ENCODE measurements at regions not wholly inside any gene's neighbourhood (a gene's known extent, or its start where the extent isn't known, plus 50 kb on each side); places are given as distances from the start of the nearest gene placed in this dataset.

DNA sequence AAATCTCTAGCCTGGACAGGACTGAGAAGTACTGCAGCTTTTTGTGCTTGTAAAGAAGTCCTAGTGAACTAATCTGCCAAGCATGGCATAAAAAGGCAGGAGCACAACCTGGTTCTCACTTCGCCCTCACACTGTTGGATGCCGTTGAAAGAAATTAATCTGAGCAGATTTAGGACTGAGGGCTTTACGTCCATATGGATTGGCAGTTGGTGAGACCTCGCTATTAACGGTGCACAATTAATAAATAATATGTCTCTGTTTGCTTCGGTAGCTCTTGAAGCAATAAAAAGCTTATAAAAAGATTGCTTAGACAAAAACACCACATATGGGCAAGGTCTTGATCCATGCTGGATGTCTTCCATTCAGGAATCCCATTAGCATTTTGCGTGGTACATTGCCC, 185.6 kb upstream of the EPHA7 start:
- DNase-seq, result no peak

- DNase-seq, result no peak
Measured at GRCh38 chr6:93592417-93592816, 173.1 kb upstream of the EPHA7 start.

DNA sequence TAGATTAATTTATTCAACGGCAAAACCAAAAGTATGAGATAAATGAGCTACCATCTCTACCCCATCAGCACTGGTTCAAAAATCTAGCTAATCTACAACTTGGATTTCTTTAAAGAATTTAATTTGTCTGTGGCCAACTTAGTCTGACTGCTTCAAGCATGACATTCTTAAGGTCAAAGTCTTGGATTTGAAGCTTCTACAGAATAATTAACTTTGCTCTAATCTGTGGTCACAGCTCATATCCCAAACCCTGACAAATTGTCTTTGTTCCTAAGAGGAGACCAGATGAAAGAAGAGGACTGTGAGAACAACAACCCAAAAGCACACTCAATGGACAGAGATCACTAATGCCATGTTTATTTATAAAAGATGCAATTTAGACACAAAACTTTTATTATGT, 166.9 kb upstream of the EPHA7 start:
- no peak for DNase-seq

GRCh38 chr6:93584300-93584699, 164.9 kb upstream of the EPHA7 start:
- no peak for DNase-seq

GRCh38 chr6:93581371-93581770, 162.0 kb upstream of the EPHA7 start:
- no peak for DNase-seq

DNA sequence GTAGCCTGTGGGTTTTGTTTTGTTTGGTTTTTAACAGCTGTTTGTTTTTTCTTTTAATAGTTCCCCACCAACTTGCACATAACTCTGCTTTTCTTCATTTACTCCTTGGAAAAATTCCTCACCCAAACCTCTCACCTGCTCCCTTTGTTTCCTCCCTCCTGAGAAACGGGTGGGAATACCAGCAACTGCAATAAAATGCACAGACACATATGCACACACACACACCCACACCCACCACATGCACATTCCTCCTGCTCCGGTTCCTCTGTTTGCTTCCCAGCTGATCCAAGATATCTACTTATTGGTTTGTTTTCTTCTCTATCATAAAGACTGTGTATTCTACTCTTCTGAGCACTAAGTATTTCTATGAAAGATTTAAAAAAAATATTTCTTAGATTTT, 161.1 kb upstream of the EPHA7 start:
- no peak for DNase-seq

DNA sequence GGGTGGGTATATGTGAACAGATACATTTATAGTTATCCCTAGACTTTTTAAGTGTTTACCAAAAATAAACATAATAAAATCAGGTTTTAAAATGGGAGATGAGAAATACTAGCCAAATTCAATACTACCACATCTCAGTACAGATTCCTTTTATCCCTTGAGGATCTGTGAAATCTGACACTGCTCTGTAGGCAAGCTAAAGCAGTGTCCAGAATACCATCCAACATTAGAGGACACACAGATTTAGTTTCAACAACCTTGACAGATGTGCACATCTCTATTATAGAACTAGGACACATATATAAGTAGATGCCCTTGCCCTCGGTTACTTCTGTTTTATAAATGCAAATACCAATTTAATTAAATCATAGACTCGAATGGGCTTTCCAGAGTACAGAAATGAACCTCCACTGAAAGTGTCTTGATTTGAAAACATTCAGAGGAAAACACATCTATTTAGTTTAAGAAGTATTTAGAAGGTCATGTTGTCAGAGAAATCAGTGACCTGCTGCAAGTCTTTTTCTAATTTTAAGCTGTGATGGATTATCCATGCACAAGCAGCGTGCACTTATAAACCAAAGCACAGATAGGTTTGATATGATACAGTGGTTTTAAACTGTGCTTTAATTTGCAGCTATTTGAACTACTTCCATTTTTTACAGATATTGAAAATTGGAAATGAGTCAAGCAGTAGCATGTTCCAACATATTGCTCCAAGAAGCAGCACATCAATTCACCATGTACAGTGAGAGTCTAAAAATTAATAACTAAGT, 156.3 kb upstream of the EPHA7 start:
- DNase-seq, result no peak

- no peak for DNase-seq
Measured at GRCh38 chr6:93574299-93574698, 154.9 kb upstream of the EPHA7 start.

DNA sequence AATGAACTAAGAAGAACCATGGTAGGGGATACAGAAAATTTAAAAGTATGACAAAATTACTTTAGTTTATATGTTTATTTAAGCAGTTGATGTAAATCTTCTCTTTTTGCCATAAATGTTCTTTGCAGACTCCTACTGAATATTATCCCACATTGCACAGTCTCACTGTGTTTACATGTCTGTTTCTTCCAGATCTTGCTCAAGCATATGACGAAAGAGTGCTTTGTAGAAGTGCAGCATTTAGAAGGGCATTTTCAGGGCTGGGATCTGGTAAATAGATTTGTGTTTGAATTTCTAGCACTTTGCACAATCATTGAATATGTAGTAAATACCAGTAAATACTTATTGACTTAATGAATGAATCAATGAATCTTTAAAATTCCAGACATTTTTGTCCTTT, 152.0 kb upstream of the EPHA7 start:
- no peak for DNase-seq

GRCh38 chr6:93568169-93568568, 148.8 kb upstream of the EPHA7 start:
- DNase-seq, result no peak

DNA sequence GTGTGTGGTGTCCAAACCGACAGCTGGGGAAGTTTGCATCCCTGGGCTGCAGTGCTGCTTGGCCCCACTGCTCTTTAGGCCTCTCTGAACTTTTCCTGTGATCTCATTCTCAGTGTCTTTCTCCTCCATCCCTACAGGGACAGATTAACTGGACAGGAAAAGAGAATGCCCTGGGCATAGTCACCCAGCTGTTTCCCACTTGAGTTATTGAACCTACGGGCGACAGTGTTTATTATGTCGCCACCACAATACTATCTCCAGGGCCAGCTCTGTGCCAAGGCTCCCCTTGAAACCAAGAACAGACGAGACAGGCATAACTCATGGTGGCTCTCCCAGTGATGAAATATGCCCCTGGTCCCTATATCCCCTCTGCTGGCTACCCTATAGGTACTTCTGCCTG, 147.8 kb upstream of the EPHA7 start:
- DNase-seq, result no peak

DNA sequence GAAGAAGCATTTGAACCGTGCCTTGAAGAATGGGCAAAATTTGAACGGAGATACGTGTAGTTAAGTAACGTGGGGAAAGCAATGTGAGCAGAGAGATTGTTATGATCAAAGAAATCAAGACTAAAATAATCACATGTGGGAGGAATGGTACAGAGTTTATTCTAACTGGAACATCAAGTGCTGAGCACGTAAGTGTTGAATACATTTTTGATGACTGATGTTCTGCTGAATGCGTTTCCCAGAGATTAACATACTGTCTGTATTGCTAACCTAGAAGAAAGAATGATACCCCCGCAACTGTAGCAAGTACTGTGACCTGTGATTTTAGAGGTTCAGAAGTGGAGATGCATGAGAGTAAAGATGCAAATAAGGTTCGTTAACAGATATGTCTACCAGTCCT, 146.9 kb upstream of the EPHA7 start:
- DNase-seq, result no peak

- DNase-seq, result no peak
Measured at GRCh38 chr6:93562582-93562981, 143.2 kb upstream of the EPHA7 start.

DNA sequence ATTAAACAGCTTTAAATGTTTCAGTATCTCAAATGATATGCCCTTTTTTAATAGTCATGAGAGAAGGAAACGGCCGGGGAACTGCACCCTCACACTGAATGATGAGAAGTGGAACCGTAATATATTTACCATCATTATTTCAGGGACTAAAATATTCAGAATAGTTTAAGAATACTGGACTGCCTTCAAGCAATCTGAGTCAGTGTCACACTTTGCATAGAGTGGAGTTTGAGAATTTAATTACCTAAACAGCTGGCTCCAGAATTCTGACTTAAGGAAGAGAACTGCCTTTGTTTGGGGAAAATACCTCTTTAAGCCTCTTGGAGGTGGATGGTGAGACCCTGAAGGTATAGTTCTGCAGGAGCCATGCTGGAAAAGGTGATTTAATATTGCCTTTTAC, 135.9 kb upstream of the EPHA7 start:
- DNase-seq, result no peak

- DNase-seq, result no peak
Measured at GRCh38 chr6:93554018-93554417, 134.7 kb upstream of the EPHA7 start.

- no peak for DNase-seq
Measured at GRCh38 chr6:93550551-93551276, 131.4 kb upstream of the EPHA7 start.

DNA sequence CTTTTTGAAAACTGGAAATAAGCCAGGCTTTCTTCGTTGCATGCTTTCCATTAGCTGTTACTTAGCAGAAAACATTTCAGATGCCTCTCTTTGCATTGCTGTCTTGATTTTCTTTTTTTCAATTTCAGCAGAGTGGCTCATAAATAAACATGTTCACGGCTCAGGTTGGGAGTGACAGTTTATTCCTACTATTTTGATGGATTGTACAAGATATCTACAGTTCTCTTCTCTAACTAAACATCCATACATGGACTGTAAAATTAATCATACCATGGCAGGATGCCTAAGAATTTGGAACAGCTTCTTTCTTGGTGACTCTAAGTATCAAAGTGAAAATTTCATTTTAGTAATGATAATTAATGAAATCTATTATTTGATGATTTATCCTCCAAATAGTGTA, 130.5 kb upstream of the EPHA7 start:
- DNase-seq, result no peak

GRCh38 chr6:93524671-93525451, 105.5 kb upstream of the EPHA7 start:
- no peak for DNase-seq

- no peak for DNase-seq
Measured at GRCh38 chr6:93523365-93523764, 104.0 kb upstream of the EPHA7 start.

DNA sequence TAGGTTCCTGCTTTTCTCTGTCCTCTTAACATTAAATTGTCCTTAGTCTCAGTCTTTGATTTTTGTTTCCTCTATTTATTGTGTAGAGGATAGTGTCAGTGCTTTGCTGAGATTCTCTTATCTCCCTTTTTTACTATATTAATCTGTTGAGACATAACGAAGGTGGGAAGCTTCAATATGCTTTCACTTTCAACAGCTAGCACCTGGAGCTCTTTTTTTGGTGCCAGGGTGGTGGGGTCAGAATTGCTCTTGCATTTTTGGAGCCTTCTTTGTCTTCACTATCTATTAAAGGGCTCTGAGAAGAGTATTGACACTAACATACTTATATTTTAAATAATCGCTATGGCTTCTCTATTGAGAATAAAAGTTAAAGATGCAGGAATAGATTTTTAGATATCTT, 97.1 kb upstream of the EPHA7 start:
- no peak for DNase-seq

GRCh38 chr6:93515736-93516135, 96.4 kb upstream of the EPHA7 start:
- DNase-seq, result no peak

DNA sequence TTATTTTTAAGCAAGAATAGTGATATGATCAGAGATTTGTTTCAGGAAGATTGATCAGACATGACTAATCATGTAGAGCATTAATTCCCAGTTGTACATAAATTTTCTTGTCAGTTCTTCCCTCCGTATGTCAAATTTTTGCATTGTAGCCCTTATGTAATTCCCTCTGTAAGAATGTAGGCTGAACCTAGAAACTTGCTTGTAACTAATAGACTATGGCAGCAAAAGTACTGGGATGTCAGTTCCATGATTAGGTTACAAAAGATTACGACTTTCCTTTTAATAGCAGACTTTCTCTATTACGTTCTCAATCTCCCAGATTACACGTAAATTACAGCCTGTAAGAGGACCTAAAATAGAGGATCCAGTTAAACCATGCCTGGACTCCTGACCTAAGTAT, 79.4 kb upstream of the EPHA7 start:
- DNase-seq, result no peak

DNA sequence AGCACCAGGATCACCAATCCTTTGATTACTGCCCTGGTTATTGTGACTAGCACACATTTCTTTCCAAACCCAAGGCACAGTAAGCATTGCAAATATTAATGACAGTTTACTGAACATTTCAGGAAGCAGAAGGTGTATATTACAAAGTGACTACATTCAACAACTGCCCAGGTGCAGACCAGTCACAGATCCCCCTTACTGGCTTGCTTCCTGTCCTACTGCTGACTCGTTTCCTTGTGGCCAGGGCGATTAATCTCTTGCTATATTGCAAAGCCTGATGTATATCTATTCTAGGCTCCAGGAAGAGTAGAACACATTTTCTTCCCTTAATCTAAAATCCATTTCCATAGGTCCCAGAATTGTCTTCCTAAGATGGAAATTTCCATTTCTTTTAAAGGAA, 77.2 kb upstream of the EPHA7 start:
- no peak for DNase-seq

DNA sequence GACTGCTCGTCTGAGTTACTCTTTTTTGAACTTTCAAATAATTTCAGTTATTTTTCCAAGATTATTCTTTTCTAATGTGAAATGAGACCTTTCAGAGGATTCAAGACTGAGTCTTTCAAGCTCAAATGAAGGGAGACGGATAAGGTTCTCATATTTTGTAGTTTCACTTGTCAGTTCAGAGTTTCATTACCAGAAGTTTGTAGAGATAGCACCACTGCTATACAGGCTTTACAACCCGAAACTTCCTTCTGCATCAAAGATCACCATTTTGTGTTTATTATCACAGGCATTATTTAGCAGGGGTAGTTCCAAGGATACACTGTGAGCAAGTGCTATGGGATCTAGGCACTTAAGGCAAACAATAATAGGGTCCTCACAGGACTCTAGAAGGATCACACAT, 74.7 kb upstream of the EPHA7 start:
- DNase-seq, result no peak

Data from hippocampal formation (tissue), 2 donors.